Heart left ventricle (tissue), 13 donors: ENCODE measurements at regions not wholly inside any gene's neighbourhood (a gene's known extent, or its start where the extent isn't known, plus 50 kb on each side); places are given as distances from the start of the nearest gene placed in this dataset.

Source experiments
- CTCF ChIP-seq, 12 donors: fragments of 200-600 bp; sonication (generic) in 4 of 12; IDR thresholded peaks; one replicate each; pipeline versions ENCODE4 v1.5.0 to v1.8.0; 2018 to 2022; ENCODE audit warnings: antibody characterized with exemption in 12 of 12, mild to moderate bottlenecking in 5 of 12
- POLR2A ChIP-seq, 2 donors: fragments of 450-650 bp; IDR thresholded peaks; one replicate each; pipeline ENCODE4 v1.6.1; 2017; ENCODE audit warnings: antibody characterized with exemption in 2 of 2, mild to moderate bottlenecking in 2 of 2, moderate library complexity in 2 of 2
- donor health status: ischemic (EF 13 %, LVEDD 7.1; RV severe dilation, severe dysfunction).
- donor health status: DM: no; HTN: yes; CAD: no.
- donor health status: DM: no; HTN: no; CAD: no.
- donor health status: ischemic (EF 25% LVEDD 6.9; RV normal size, moderate dysfunction).
- donor health status: ischemic (EF 25% LVEDD 5.7; RV mildly dilated, moderate dysfunction).
- donor health status: ischemic (EF 35%, LVEDD 5.7; RV mildly dilated, moderate dysfunction).
- donor health status: nonischemic (EF 11% LVEDD 7.7; RV severe dilation, severe dysfunction).
- donor health status: DM: yes; HTN: yes; CAD: no.
- donor health status: PGD.
- donor health status: ischemic (EF 29% LVEDD 5.4; RV normal size, mild dysfunction).
- donor health status: nonischemic (EF 23%, LVEDD 6.1; RV moderate dilation, normal function).

- TF ChIP-seq POLR2A (IDR thresholded peaks at IDR 0.05) (no peak), CTCF (IDR thresholded peaks at IDR 0.05) (no peak)
Measured at GRCh38 chr5:10090074-10090473, 159.6 kb downstream of the ATPSCKMT start.
